KOPT-K1 (cell line): ENCODE measurements at regions not wholly inside any gene's neighbourhood (a gene's known extent, or its start where the extent isn't known, plus 50 kb on each side); places are given as distances from the start of the nearest gene placed in this dataset.

Source experiments
- H3K27ac ChIP-seq: fragments of 200-600 bp; sonication (generic); 2 replicates; pipeline ENCODE4 v1.5.1; 2016; ENCODE audit warnings: antibody characterized with exemption, mild to moderate bottlenecking, low read depth, low read length; ENCODE audit not compliant: poor library complexity, severe bottlenecking
- H3K36me3 ChIP-seq: fragments of 200-600 bp; sonication (generic); 2 replicates; pipeline ENCODE4 v1.5.1; 2017; ENCODE audit warnings: antibody characterized with exemption, mild to moderate bottlenecking, low read length, moderate library complexity; ENCODE audit not compliant: insufficient read depth
- H3K9me3 ChIP-seq: fragments of 200-600 bp; sonication (generic); 2 replicates; pipeline ENCODE4 v1.5.1; 2017; ENCODE audit warnings: antibody characterized with exemption, low read length, mild to moderate bottlenecking; ENCODE audit not compliant: insufficient read depth, poor library complexity, severe bottlenecking

DNA sequence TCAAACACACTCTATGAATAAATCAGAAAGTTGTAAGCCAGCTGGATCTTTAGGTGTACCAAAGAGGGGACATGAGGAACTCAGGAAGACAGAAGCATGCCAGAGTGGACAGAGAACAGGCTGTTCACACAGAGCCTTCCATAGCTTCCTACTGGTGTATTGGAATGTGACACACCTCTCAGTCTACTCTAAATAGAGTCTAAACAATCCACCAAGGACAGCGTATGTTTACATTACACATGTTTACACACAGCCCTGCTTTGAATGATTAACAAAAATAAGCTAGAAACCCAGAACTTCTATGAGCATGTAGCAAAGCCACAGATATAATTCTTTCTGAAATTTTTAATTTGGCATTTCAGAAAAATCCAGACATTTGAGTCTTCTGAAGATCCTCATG, 1279.0 kb upstream of the CDH8 start:
- Histone ChIP-seq H3K36me3 (no peaks in the 10 kb centered on the region), H3K27ac (no peak overlapping the region), H3K9me3 (no peaks in the 10 kb centered on the region)

GRCh38 chr16:63312346-63312745, 1276.1 kb upstream of the CDH8 start:
- no peaks in the 10 kb centered on the region for H3K36me3 ChIP-seq
- H3K9me3 ChIP-seq: no peaks in the 10 kb centered on the region
- H3K27ac ChIP-seq: no peak overlapping the region

DNA sequence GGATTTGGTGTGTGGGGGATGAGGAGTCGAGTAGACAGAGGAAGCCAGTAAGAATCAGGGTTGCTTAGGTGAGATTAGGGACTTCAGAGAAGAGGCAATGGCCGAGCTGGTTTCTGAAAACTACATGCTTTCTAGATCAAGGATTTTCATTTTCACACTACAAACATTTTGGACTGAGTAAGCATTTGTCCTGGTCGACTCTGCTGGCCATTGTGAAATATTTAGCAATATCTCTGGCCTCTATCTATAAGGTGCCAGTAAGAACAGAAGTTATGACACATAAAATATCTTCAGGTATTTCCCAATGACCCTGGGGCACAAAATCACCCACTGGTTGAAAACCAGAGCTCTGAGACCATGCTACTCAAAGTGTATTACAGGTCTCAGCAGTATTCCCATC, 1275.1 kb upstream of the CDH8 start:
- Histone ChIP-seq H3K36me3 (no peaks in the 10 kb centered on the region), H3K27ac (no peak overlapping the region), H3K9me3 (no peaks in the 10 kb centered on the region)

DNA sequence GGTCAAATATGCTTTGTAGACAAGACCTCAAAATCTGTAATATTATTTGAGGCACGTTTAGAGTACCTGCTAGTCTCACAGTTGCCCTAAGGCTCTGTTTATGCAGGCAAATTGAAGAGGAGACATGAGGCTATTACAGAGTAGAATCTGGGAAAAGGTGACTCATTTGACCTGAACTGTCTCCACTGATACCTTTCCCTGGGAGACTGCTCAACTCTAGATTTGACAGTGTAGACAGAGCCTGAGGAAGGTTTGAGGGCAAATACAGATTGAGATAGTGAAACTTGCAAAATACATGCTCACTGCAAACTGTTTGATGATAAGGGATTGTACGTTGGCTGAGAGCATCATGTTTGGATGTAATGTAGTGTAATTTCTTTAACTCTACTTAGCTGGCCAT, 1266.6 kb upstream of the CDH8 start:
- Histone ChIP-seq H3K36me3 (no peaks in the 10 kb centered on the region), H3K27ac (no peak overlapping the region), H3K9me3 (no peaks in the 10 kb centered on the region)

DNA sequence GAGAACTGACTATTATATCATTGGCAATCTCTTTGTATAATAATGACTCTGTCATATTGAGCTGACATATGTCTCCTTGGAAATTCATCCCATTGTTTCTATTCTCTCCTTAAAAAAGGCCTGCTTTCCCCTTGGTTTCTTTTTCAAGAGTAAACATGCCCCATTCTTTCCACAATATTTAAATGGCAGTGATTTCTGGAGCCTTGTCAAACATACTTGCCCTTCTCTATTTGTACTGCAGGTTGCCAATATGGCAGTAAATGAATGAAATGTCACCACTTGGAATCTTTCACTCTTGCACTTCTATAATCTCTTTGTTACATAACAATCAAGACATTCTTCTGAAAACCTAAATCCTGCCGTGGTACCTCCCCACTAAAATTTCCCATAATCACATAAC, 1265.1 kb upstream of the CDH8 start:
- no peaks in the 10 kb centered on the region for H3K36me3 ChIP-seq
- H3K9me3 ChIP-seq: no peaks in the 10 kb centered on the region
- no peak overlapping the region for H3K27ac ChIP-seq

GRCh38 chr16:63298993-63299392, 1262.8 kb upstream of the CDH8 start:
- no peaks in the 10 kb centered on the region for H3K36me3 ChIP-seq
- no peak overlapping the region for H3K27ac ChIP-seq
- H3K9me3 ChIP-seq: no peaks in the 10 kb centered on the region

DNA sequence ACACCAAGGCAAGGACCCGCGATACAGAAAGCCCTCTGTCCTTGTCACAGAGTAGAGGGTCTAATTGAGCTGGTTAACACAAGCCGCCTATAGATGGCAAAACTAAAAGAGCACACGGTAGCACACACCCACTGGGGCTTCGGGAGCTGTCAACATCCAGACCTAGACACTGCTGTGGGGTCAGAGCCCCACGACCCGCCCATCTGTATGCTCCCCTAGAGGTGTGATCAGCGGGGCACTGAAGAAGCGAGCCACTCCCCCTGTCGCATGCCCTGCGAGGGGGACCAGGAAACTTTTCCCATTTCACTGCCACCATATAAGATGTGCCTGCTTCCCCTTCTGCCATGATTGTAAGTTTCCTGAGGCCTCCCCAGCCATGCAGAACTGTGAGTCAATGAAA, 1255.8 kb upstream of the CDH8 start:
- Histone ChIP-seq H3K36me3 (no peaks in the 10 kb centered on the region), H3K9me3 (no peaks in the 10 kb centered on the region), H3K27ac (no peak overlapping the region)

GRCh38 chr16:63289834-63290460, 1253.7 kb upstream of the CDH8 start:
- Histone ChIP-seq H3K36me3 (no peaks in the 10 kb centered on the region), H3K27ac (no peak overlapping the region), H3K9me3 (no peaks in the 10 kb centered on the region)

GRCh38 chr16:63287401-63287800, 1251.2 kb upstream of the CDH8 start:
- H3K27ac ChIP-seq: no peak overlapping the region
- H3K9me3 ChIP-seq: no peaks in the 10 kb centered on the region
- H3K36me3 ChIP-seq: no peaks in the 10 kb centered on the region

- Histone ChIP-seq H3K36me3 (no peaks in the 10 kb centered on the region), H3K9me3 (no peaks in the 10 kb centered on the region), H3K27ac (no peak overlapping the region)
These were observed 1247.5 kb upstream of the CDH8 start for GRCh38 chr16:63283721-63284120.

- Histone ChIP-seq H3K9me3 (no peaks in the 10 kb centered on the region), H3K36me3 (no peaks in the 10 kb centered on the region), H3K27ac (no peak overlapping the region)
These were observed 1208.4 kb upstream of the CDH8 start for GRCh38 chr16:63244631-63245030.

GRCh38 chr16:63241497-63242028, 1205.3 kb upstream of the CDH8 start:
- no peaks in the 10 kb centered on the region for H3K9me3 ChIP-seq
- no peak overlapping the region for H3K27ac ChIP-seq
- no peaks in the 10 kb centered on the region for H3K36me3 ChIP-seq

GRCh38 chr16:63239065-63239570, 1202.9 kb upstream of the CDH8 start:
- no peaks in the 10 kb centered on the region for H3K36me3 ChIP-seq
- H3K27ac ChIP-seq: no peak overlapping the region
- H3K9me3 ChIP-seq: no peaks in the 10 kb centered on the region

DNA sequence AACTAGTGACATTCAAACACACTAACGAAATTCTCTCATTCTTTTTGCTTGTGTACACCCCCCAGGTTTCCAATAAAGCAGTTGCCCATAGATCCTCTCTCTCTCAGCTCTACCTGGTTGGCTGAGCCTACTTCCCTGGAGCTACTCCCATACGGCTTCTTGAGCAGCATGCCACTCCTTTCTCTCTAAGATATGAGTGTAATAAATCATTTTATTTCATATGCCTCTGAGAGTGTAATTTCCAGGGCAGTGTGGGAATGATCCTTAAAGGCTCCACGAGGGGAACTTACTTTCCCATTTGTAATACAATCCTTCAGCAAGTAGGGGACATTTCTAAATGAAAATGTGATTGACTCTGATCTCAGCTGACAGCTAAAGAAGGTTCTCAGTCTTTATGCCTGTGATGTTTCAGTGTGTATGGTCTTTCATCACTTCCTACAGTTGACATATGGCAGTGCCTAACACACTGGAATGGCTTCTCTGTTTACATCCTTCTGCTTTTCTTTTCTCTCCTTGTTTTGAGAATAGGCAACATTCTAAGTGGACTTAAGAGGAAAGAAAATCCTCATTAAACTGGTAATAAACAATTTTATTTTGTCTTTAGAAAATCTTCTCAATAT, 1194.3 kb upstream of the CDH8 start:
- H3K27ac ChIP-seq: no peak overlapping the region
- no peaks in the 10 kb centered on the region for H3K36me3 ChIP-seq
- H3K9me3 ChIP-seq: no peaks in the 10 kb centered on the region

DNA sequence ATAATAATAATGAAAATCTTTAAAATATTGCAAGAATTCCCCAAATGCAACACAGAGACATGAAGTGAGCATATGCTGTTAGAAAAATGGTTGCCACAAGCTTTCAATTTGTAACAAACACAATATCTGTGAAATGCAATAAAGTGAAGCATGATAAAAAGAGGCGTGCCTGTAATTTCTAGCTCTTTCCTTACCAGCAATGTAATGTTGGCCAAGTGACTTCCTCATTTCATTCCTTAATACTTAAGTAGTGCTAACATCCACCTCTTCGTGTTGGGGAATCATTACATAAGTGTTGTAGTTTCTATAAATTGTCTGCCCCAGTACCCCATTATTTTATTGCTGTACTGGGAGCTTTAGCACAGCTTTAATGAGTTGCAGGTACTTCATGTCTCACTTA, 1192.0 kb upstream of the CDH8 start:
- Histone ChIP-seq H3K27ac (no peak overlapping the region), H3K9me3 (no peaks in the 10 kb centered on the region)

GRCh38 chr16:63223851-63224250, 1187.6 kb upstream of the CDH8 start:
- H3K36me3 ChIP-seq: no peaks in the 10 kb centered on the region
- no peak overlapping the region for H3K27ac ChIP-seq
- no peaks in the 10 kb centered on the region for H3K9me3 ChIP-seq

More for the DNA sequence above, 1192.0 kb upstream of the CDH8 start:
- H3K36me3 ChIP-seq: no peaks in the 10 kb centered on the region
